Fibroblast of skin of left biceps (primary cell): ENCODE measurements at regions not wholly inside any gene's neighbourhood (a gene's known extent, or its start where the extent isn't known, plus 50 kb on each side); places are given as distances from the start of the nearest gene placed in this dataset.
A peak's percentile ranks its signal among the peaks of the same experiment; 100 is the strongest.

ENCODE experiments used
- DNase-seq, 2 experiments: peaks; one replicate each; pipeline ENCODE4 v3.0.0-alpha.2; 2013; ENCODE audit warnings: low read depth in 2 of 2

DNA sequence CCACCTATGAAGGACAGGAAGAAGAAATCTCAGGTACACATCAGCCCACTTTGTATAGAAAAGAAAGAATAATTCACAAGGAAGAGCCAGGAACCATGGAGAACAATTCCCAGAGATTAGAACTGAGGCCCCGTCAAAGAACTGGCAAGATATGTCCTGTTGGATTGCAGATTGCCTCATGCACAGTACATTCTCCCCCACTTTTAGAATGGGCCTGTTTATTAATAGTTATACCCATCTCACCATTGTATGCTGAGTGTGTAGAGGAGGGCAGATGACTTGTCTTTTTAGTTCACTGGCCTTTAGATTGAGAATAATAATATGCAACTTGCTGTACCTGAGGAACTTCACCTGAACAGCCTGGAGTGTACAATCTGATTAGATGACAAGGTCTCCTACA is 315.6 kb upstream of the HAND2 start:
- no peak for DNase-seq

DNA sequence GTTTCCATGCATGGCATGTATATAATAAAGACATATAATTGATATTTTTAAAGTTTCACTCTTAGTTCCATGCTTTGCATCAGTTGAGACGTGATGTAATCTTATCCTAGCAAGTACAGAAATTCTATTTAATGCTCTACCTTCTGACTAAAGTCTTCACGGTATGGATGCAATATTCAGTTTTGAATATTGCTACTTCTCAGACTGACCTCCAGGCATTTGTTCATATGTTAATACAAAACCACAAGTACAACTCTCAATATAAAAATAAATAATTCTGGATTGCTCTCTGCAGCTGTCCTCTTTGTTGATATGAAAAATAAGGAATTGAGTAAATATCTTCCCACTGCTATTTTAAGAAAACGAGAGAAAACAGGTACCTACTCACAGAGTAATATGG is 309.8 kb upstream of the HAND2 start:
- DNase-seq, result no peak

DNA sequence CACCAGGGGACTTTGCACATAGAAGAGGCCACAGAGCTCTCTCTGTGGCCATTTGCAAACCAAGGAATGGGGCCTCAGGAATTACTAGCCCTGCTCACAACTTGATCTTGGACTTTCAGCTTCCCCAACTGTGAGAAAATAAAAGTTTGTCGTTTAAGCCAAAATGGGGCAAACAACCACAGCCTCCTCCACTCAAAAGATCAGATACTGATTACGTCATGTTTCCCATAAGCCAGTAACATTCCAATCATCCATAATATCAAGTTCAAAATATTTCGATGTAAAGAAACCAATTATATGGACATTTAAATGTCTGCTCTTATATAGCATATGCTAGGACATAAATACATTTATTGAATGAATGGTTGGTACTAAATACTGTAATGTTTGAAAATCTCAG is 307.5 kb upstream of the HAND2 start:
- no peak for DNase-seq

DNA sequence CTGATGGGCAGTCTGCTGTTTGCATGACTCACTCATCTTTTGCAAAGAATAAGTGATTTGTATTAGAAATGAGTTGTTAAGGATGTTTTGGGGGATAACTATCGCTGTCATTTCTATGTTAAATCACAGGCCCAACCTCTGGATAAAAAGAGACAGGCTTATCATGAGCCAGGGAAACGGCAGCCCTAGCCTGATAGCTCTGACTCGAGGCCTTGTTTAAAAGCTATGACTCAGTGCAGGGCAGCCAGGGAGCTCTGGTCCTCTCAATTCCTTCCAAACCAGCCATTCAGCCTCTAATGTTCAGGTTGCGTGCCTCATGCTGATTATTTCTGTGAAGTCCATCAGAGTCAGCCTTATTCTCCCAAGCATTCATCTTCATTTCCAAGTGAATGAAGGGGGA is 305.9 kb upstream of the HAND2 start:
- no peak for DNase-seq

DNA sequence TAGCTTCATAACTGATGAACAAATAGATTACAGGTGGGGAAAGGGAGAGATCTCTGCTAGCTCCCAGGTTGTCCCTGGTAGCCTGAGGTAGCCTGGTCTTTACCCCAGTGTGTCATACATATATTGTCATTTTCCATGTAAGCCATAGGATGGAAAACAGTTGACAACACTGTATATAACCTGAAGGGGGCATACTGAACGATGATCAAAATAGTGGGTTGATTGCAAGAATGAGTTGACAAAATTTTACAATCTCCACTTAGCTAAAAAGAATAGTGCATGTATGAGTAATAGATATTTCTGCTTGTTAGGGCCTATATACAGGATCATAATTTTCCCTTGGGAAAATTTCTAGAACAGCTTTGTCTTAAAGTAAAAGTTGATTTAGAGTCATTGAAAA is 304.1 kb upstream of the HAND2 start:
- no peak for DNase-seq

DNA sequence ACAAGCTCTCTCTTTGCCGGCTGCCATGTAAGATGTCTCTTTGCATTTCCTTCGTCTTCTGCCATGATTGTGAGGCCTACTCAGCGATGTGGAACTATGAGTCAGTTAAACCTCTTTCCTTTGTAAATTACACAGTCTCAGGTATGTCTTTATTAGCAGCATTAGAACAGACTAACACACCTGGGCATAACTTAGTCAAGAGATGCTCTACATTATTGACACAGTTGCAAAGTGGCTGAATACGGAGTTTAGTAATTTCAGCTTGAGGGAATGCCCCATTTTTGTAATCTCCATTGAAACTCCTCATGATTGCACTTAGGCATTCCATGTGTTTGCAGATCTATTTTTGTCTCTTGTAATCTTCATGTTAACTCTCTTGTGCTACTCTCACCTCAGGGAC is 299.5 kb upstream of the HAND2 start:
- no peak for DNase-seq

DNA sequence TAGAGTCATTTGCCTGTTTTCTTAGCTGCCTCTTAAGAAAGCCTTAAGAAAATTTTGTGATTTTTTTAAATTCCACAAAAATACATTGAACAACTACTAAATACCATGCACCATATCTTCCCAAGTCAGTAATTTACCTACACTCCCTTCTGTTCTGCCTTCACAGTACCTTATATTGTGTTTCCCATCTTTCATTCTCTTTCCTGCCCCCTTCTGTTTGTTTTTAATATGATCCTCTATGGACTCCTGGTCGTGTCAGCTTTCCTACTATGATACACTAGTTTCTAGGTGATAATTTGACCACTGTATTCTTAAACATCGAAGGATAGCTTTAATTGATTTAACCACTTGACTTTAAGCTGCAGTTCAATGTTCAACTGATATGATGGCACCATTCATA is 297.7 kb upstream of the HAND2 start:
- DNase-seq, result no peak

DNA sequence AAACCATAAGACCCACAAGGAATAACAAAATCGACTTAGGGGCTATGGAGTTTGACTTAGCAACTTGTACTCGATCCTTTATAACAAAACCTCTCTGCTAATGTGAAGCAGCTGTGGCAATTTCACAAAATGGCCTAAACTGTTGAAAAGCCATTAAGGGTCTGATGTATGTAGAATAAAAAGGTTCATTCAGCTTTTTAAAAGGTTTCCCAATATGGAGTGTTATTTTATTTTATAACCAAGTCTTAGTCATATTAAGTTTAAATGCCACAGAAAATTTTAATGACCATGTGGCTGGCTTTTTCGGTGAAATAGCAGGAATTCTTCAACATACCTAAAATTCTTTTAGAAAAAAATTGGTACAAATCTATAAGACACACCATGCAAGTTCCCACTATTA is 291.8 kb upstream of the HAND2 start:
- DNase-seq, result peak; percentile 56 to 62

DNA sequence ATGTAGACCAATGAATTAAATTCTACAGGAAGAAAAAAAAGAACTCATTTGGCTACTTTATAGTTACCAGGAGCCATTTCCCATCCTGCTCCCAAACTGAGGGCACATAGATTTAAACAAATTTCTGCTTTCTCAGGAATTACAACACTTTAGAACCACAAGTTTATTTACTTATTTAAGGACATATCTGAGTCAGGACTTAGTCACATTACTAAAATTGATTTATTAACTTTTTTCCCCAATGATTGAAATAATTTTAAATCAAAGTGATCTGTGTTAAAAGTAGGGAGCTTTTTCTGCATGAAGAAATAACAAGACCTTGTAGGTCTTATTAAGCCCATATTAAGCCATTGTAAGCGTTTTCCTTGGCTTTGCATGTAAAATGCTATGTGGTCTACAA is 291.0 kb upstream of the HAND2 start:
- DNase-seq, result peak; percentile 29 to 43

DNA sequence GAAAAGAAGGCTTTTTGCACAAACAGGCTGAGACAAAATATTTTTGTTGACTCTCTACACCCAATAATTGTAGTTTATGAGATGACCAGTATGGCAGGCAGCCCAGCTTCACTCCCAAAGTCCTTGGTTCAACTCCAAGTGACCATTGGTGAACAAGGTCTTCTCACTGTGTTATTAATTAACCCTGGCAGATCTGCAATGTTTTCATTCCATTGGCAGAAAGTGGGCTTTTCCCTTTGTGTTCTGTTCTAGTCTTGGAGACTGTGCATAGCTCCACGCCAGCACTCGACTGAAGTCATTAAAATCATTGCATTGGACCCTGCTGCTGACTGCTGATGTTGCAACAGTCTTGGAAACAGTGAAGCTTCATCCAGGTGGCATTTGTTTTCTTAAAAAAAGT is 277.3 kb upstream of the HAND2 start:
- no peak for DNase-seq

DNA sequence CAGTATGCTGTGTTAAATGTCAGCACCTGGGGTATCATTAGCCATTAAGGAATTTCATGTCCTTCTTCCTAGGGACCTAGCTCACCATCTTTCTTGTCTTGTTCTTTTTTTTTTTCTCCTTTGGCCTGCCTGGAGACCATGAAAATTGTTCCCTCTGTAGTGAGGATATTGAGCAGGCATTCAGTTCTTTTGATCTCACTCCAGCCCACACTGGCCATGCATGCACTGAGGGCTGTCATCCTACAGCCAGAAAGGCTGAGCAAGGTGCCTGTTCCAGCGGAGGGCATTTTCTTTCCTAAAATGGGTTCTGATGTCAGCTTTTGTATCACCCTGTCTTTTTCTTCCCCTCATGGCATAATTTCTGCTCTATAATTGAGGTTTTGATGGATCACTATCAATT is 275.9 kb upstream of the HAND2 start:
- no peak for DNase-seq

DNA sequence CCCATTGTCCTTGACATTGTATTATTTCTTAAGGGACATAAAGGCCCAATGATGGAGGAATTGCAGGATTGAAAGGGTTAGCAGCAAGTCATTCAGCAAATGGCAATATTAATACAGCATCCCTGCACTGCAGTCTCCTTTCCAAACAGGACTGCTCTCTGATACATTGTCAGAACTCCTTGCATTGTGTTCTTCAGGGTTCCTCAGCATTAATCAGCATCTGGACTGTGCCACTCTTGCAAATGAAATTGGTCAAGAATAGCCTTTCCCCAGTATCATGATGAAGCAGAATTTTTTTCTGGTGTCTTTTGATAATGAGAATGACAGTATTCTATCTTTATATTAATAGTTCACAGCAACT is 272.6 kb upstream of the HAND2 start:
- no peak for DNase-seq

DNA sequence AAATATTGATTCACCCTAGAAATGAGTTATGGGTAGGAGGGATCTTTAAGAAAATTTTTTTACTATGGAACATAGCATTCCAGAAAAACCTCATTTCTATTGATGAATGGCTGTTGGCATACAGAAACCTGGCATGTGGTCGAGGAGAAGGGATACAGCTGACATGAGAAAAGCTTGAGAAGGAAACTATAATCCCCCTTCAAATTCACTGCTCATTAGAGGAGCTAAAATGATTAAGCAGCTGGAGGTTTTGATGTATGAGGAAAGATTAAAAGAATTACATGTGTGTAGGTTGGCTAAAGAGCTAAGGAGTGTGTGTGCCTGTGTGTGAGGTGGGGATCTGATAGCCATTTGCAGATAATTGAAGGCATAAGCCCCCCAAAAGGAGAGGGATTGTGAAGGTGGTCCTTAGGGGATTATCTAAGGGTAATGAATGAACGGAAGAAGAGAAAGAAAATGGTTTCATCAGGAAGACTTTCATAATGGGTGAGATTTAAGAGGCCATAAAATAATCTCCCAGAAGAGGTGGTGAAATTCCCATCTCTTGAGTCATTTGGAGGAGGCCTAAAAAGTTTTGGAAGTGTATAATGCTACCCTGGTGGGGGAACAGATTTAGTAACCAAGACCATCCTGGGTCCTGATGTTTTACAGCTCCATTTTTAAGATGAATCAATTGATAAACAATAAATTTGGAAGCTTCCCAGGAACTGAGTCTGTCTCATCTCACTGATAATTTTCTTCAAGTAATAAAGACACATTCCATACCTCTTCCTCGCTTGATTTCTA is 272.0 kb upstream of the HAND2 start:
- peak; percentile 42 to 50 for DNase-seq

DNA sequence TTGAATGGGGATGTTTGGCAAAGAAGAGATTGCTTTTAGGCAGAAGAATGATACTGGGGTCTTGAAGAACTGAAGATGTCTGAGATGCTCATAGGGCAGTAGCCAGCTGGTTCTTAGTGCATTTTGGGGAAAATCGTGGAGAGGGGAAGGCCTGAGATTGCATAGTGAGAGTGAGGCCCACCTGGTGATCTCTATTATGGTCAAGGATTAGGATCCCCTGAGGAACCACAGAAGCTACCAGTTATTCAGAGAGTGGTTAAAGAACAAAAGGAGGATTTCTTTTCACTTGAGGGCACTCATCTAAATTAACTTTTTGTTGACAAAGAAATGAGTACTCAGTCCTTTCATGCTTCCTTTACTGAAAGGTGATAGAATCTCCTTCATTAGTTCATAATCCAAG is 271.3 kb upstream of the HAND2 start:
- no peak for DNase-seq

DNA sequence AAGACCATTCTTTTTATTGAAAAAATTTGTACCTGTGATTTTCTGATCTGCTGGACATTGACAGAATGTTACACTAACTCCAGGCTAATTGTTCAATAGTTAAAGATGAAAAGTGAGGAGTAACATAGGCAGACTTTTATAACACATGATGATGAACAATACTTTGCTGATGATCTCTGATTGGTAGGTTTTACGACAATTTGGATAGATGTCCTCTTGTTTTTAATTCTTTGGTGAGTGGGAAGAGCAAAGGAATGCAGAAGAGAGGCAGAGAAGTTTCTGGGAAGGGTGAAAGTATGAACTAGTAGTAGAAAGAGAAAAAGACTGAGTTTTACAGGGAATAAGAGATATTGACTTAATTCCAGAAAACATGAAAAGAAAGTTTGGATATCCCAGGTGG is 267.3 kb upstream of the HAND2 start:
- DNase-seq, result no peak

DNA sequence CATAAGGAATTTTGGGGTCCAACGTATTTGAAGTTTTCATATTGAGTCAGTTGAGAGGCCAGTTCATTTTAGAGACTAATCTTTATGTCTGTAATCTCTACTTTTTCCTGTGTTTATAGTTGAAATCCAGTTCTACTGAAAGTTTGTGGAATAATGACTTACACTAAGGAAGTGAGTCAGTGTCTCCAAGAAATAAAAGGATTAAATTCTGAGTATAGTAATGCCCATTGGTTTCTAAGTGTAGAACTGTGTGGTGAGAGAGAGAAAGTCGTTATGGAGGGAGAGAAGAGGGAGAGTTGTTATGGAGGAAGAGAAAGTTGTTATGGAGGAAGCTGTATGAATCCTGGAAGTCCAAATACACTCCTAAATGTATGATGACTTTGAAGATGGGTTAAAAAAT is 264.6 kb upstream of the HAND2 start:
- DNase-seq, result peak; percentile 12 to 17

DNA sequence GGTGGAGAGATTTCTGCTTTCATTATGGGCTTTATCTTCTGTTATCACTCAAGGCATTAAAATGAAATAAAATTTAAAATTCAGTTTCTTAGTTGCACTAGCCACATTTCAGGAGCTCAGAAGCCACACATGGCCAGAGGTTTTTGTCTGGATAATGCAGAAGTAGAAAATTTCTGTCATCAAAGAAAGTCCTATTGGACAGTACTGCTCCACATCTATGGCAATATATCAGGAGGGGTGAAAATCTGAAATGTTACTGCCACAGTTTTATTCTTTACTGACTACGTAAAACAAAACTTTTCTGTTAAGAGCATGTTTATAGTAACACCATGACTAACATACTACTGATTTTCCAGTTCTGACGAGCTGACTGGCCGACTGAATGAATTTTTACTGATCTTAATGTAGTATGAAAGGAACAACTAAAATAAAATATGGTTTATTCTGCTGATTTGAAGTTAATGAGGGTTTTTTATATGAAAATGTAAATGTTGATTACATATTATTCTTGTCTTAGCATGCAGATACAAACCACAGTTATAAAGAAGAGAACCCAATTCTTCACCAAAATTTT is 264.0 kb upstream of the HAND2 start:
- no peak for DNase-seq

DNA sequence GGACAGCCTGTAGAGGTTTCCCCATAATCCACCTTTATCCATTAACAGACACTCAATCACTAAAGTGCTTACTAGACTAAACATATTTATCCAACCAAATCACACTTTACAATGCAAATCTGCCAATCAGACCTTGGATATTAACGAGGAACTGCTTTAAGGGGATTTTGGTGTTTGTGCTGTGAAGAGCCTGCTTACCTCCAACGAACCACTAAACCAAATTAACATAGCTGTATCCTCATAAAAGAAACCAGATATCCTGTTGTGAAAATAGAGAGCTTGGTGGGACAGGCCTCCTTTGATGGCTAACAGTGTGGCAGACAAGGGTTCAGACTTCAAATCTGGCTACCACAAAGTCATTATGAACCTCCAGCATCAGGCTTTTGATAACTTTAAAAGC is 252.6 kb upstream of the HAND2 start:
- DNase-seq, result no peak

DNA sequence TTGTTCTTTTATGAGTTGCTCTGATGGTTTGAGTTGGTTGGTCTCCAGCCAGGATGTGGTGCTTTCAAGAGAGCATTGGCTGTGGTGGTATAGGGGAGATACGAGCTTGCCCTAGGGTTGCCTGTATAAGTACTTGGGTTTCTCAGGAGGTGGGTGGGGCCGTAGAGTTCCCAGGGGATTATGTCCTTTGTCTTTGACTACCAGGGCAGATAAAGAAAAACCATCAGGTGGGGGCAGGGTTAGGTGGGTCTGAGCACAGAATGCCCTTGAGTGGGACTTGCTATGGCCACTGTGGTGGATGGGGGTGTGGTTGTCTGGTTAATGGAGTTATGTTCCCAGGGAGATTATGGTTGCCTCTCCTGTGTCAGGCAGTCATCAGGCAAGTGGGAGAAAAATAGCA is 247.9 kb upstream of the HAND2 start:
- no peak for DNase-seq

DNA sequence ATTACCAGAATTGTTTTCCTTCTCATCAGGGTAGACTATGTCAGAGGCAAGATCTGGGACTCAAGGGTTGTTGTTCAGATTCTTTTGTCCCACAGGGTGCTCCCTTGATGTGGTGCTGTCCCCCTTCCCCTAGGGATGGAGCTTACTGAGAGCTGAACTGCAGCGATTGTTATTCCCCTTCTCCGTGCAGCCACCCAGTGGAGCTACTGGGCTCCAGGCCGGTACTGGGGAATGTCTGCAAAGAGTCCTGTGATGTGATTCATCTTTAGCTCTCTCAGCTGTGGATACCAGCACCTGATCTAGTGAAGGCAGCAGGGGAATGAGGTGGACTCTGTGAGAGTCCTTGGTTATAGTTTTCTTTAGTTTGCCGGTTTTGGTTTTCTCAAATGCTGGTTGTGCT is 247.4 kb upstream of the HAND2 start:
- no peak for DNase-seq

DNA sequence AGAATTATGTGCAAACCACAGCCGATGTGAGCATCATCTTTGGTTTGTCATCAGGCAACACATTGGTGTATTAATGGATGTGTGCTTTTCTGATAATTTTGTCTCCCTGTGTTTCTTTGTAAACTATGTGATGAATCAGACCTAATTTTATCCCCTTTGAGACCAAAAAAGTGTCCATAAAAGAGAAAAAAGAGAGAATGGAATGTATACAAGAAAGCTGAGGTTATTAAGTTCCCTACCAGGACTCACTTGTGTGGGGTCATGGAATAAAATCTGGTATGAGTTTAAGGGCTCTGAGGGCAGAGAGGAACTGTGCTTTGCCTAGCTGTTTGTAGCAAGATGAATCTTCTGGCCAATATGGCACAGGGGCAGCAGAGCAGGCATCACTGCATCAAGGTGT is 239.5 kb upstream of the HAND2 start:
- no peak for DNase-seq

DNA sequence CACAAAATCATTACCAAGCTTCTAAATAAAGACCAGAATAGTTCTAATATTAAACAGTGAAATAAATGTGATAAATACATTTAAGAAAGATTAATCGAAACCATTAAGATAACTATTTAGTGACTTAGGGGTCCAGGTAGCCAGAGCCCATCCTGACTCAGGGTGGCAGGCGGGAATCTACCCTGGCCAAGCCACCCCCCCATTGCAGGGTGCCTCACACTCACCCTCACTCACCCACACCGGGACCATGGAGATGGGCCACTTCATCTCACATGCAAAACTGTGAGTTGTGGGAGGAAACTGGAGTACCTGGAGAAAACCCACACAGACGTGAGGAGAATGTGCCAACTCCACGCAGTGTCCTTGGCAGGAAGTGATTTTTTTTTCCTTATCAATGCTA is 237.6 kb upstream of the HAND2 start:
- no peak for DNase-seq

DNA sequence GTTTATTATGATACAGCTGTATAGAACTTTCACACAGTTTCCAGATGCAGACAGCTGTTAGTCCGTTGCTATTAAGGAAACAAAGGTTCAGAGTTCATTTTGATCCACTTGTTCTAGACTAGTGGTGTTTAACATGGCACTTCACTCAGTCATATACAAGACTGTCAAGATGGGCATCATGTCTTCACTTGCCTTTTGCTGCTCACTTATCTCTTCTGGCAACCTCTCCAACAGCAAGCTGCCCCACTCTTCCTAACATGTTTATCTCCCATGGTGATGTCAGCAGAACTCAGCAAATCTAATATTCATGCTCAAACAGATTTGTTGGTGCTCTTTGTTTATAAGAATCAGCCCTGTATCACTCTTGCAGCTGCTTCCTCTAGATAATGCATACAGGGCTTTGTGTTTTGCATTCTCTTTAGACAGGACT is 236.2 kb upstream of the HAND2 start:
- no peak for DNase-seq

DNA sequence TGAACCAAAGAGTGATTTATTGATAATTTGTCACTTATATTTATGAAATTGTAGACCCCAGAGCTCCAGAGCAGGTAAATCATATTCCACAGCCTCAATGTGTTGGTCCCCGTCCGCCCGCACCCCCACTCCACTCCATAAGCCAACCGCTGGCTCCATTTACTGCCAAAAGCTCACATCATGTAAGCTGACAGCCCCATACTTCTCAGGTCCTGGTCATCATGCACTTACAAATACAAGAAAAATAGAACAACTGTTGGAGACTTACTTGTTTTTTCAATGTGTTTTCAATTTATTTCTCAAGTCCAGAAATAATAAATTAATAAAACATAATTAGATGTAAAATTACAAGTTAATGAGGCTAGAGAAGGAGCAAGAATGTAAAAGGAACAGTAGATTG is 235.7 kb upstream of the HAND2 start:
- DNase-seq, result no peak
